ENCODE measurements at regions not wholly inside any gene's neighbourhood (a gene's known extent, or its start where the extent isn't known, plus 50 kb on each side); places are given as distances from the start of the nearest gene placed in this dataset.

- H3K27me3 ChIP-seq: no peaks in the 10 kb centered on the region
Observed at GRCh38 chr3:26449996-26450395, 172.6 kb upstream of the LRRC3B start.

GRCh38 chr3:26452363-26452762 lies 170.2 kb upstream of the LRRC3B start:
- DNase-seq (ENCODE audit: low spot score in 2 of 2): no peak
- Histone ChIP-seq H3K4me1 (no peaks in the 10 kb centered on the region), H3K9me3 (no peaks in the 10 kb centered on the region), H3K4me3 (no peak overlapping the region), H3K27me3 (no peaks in the 10 kb centered on the region), H3K36me3 (no peaks in the 10 kb centered on the region), H3K27ac (no peak overlapping the region)
- WGBS, 2 donors: 52 to 68% methylated on average over 2 of the region's 2 CpGs
- TF ChIP-seq EP300 (IDR thresholded peaks at IDR 0.05) (no peak), POLR2A (IDR thresholded peaks at IDR 0.05) (no peak)
- TF ChIP-seq, protein P1, sequence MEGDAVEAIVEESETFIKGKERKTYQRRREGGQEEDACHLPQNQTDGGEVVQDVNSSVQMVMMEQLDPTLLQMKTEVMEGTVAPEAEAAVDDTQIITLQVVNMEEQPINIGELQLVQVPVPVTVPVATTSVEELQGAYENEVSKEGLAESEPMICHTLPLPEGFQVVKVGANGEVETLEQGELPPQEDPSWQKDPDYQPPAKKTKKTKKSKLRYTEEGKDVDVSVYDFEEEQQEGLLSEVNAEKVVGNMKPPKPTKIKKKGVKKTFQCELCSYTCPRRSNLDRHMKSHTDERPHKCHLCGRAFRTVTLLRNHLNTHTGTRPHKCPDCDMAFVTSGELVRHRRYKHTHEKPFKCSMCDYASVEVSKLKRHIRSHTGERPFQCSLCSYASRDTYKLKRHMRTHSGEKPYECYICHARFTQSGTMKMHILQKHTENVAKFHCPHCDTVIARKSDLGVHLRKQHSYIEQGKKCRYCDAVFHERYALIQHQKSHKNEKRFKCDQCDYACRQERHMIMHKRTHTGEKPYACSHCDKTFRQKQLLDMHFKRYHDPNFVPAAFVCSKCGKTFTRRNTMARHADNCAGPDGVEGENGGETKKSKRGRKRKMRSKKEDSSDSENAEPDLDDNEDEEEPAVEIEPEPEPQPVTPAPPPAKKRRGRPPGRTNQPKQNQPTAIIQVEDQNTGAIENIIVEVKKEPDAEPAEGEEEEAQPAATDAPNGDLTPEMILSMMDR (IDR thresholded peaks at IDR 0.05): no peak

More at GRCh38 chr3:26449996-26450395, 172.6 kb upstream of the LRRC3B start:
- H3K4me1 ChIP-seq: no peaks in the 10 kb centered on the region
- H3K36me3 ChIP-seq: no peaks in the 10 kb centered on the region
- no peak overlapping the region for H3K4me3 ChIP-seq
- DNase-seq (ENCODE audit: low spot score in 2 of 2): no peak
- H3K9me3 ChIP-seq: no peaks in the 10 kb centered on the region
- H3K27ac ChIP-seq: no peak overlapping the region
- TF ChIP-seq EP300 (IDR thresholded peaks at IDR 0.05): no peak
- TF ChIP-seq, protein P1 (IDR thresholded peaks at IDR 0.05): no peak
- WGBS, 2 donors: 36 to 38% methylated on average over 3 of the region's 3 CpGs

- no peak for DNase-seq (ENCODE audit: low spot score in 2 of 2)
- TF ChIP-seq, protein P1 (IDR thresholded peaks at IDR 0.05): no peak
- TF ChIP-seq POLR2A (IDR thresholded peaks at IDR 0.05) (no peak), EP300 (IDR thresholded peaks at IDR 0.05) (no peak)
- H3K27ac ChIP-seq: no peak overlapping the region
- H3K9me3 ChIP-seq: peaks cover 0 to 8% (median 0%) of the 10 kb centered on the region in 4 donors
- H3K4me1 ChIP-seq: no peaks in the 10 kb centered on the region
- H3K4me3 ChIP-seq: no peak overlapping the region
- H3K27me3 ChIP-seq: no peaks in the 10 kb centered on the region
- H3K36me3 ChIP-seq: no peaks in the 10 kb centered on the region
- WGBS, 2 donors: 78 to 85% methylated on average over 3 of the region's 3 CpGs
Observed at GRCh38 chr3:26460985-26461384, 161.6 kb upstream of the LRRC3B start.

DNA sequence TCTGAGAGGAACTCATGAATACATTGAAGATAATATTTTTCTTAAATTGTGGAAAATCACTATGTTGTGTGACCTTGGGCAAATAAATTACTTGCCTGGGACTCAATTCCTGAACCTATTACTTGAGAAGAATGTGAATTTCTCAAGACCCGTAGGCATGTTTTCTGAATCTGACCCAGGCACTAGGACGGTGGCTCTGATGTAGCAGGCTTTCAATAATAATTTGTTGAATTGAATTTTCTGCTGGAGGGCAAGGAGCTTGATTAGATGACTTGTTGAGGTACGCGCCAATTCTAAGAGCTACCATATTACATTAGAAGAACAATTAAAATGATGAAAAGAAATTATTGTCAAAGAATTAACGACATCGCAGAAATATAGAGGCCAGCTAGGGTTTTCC lies 150.2 kb upstream of the LRRC3B start:
- no peak for TF ChIP-seq POLR2A (IDR thresholded peaks at IDR 0.05)
- TF ChIP-seq, protein P1 (IDR thresholded peaks at IDR 0.05): no peak
- no peak for TF ChIP-seq EP300 (IDR thresholded peaks at IDR 0.05)
- DNase-seq (ENCODE audit: low spot score in 2 of 2): no peak
- Histone ChIP-seq H3K9me3 (peaks cover 0 to 9% (median 0%) of the 10 kb centered on the region in 4 donors), H3K4me3 (no peak overlapping the region), H3K4me1 (no peaks in the 10 kb centered on the region), H3K36me3 (no peaks in the 10 kb centered on the region), H3K27ac (no peak overlapping the region), H3K27me3 (no peaks in the 10 kb centered on the region)
- 79 to 89% methylated on average over 6 of the region's 6 CpGs for WGBS, 2 donors

DNA sequence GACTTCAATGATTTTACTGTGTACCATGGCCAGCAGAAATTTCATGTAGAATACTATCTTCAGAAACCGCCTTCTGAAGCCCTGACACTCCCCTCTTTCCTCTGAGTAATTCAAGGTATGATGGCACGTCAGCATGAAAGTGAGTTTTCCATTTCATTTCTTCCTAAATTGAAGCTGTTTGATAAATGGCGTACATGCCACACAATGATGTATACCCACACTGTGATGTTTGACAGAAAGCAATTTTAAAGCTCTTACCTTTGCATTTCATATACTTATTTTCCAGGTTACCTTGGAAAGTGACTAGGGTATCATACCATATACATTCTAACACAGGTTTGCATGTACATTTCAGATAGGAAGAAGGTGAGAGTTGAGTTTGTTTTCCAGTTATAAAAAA lies 147.9 kb upstream of the LRRC3B start:
- no peak overlapping the region for H3K4me3 ChIP-seq
- H3K4me1 ChIP-seq: no peaks in the 10 kb centered on the region
- H3K36me3 ChIP-seq: no peaks in the 10 kb centered on the region
- no peak for DNase-seq (ENCODE audit: low spot score in 2 of 2)
- no peaks in the 10 kb centered on the region for H3K27me3 ChIP-seq
- H3K9me3 ChIP-seq: no peaks in the 10 kb centered on the region
- 88 to 95% methylated on average over 3 of the region's 3 CpGs for WGBS, 2 donors
- no peak overlapping the region for H3K27ac ChIP-seq
- TF ChIP-seq POLR2A (IDR thresholded peaks at IDR 0.05) (no peak), EP300 (IDR thresholded peaks at IDR 0.05) (no peak)
- TF ChIP-seq, protein P1 (IDR thresholded peaks at IDR 0.05): no peak

Measured in tibial nerve (tissue), 4 donors.